Fibroblast of lung (primary cell): ENCODE measurements at regions not wholly inside any gene's neighbourhood (a gene's known extent, or its start where the extent isn't known, plus 50 kb on each side); places are given as distances from the start of the nearest gene placed in this dataset.

Source experiments
- DNase-seq, 2 donors: peaks; one replicate each; pipeline versions ENCODE4 v3.0.0 to v3.0.0-alpha.2; 2010; ENCODE audit warnings: low read depth in 2 of 2
- H2AFZ ChIP-seq: 2 replicates; pipeline ENCODE4 v1.5.1; 2012; ENCODE audit warnings: low read length, control low read depth, inconsistent platforms
- H3K27ac ChIP-seq: 2 replicates; pipeline ENCODE4 v1.5.1; 2011; ENCODE audit warnings: low read length, control low read depth; ENCODE audit not compliant: insufficient read depth
- H3K27me3 ChIP-seq: 2 replicates; pipeline ENCODE4 v1.5.1; 2011; ENCODE audit warnings: mild to moderate bottlenecking, low read length; ENCODE audit not compliant: control insufficient read depth, insufficient read depth
- H3K36me3 ChIP-seq: 2 replicates; pipeline ENCODE4 v1.5.1; 2011; ENCODE audit warnings: low read length; ENCODE audit not compliant: control insufficient read depth, insufficient read depth
- H3K4me1 ChIP-seq: 2 replicates; pipeline ENCODE4 v1.5.1; 2011; ENCODE audit warnings: low read length; ENCODE audit not compliant: control insufficient read depth, insufficient read depth; ENCODE audit errors: extremely low read depth
- H3K4me2 ChIP-seq: 2 replicates; pipeline ENCODE4 v1.5.1; 2011; ENCODE audit warnings: low read length, control low read depth; ENCODE audit not compliant: insufficient read depth; ENCODE audit errors: extremely low read depth
- H3K4me3 ChIP-seq, 4 experiments: fragments of 200-600 bp in 1 of 4; sonication (generic) in 1 of 4; replicated peaks in 1 of 4; 2 replicates each; pipeline ENCODE4 v1.5.1; 2011 to 2016; ENCODE audit warnings: low read length in 4 of 4, low read depth in 3 of 4, mild to moderate bottlenecking in 3 of 4, control low read depth in 2 of 4, inconsistent platforms in 1 of 4, mixed read lengths in 1 of 4; ENCODE audit not compliant: insufficient read depth in 1 of 4; ENCODE audit errors: control extremely low read depth in 1 of 4
- H3K79me2 ChIP-seq: 2 replicates; pipeline ENCODE4 v1.5.1; 2012; ENCODE audit warnings: mild to moderate bottlenecking, low read length, inconsistent platforms; ENCODE audit not compliant: control insufficient read depth, insufficient read depth
- H3K9ac ChIP-seq: 2 replicates; pipeline ENCODE4 v1.5.1; 2011; ENCODE audit warnings: mild to moderate bottlenecking, low read length, control low read depth; ENCODE audit not compliant: insufficient read depth
- H3K9me3 ChIP-seq: 2 replicates; pipeline ENCODE4 v1.5.1; 2012; ENCODE audit warnings: low read depth, low read length; ENCODE audit not compliant: control insufficient read depth, insufficient read depth
- H4K20me1 ChIP-seq: 2 replicates; pipeline ENCODE4 v1.5.1; 2011; ENCODE audit warnings: low read length; ENCODE audit not compliant: control insufficient read depth, insufficient read depth; ENCODE audit errors: extremely low read depth
- EZH2 ChIP-seq: IDR thresholded peaks from 2 replicates; pipeline ENCODE4 v1.5.1; 2012; ENCODE audit warnings: low read length, control low read depth, mild to moderate bottlenecking; ENCODE audit errors: missing control alignments
- TF ChIP-seq, protein P1 (sequence below), 2 donors: IDR thresholded peaks in 1 of 2; conservative IDR thresholded peaks in 1 of 2; 1 replicate in 1 of 2; 2 replicates in 1 of 2; pipeline ENCODE4 v1.5.1; 2011 to 2012; ENCODE audit warnings: low read length in 2 of 2, control low read depth in 1 of 2, inconsistent platforms in 1 of 2, low read depth in 1 of 2, mild to moderate bottlenecking in 1 of 2

DNA sequence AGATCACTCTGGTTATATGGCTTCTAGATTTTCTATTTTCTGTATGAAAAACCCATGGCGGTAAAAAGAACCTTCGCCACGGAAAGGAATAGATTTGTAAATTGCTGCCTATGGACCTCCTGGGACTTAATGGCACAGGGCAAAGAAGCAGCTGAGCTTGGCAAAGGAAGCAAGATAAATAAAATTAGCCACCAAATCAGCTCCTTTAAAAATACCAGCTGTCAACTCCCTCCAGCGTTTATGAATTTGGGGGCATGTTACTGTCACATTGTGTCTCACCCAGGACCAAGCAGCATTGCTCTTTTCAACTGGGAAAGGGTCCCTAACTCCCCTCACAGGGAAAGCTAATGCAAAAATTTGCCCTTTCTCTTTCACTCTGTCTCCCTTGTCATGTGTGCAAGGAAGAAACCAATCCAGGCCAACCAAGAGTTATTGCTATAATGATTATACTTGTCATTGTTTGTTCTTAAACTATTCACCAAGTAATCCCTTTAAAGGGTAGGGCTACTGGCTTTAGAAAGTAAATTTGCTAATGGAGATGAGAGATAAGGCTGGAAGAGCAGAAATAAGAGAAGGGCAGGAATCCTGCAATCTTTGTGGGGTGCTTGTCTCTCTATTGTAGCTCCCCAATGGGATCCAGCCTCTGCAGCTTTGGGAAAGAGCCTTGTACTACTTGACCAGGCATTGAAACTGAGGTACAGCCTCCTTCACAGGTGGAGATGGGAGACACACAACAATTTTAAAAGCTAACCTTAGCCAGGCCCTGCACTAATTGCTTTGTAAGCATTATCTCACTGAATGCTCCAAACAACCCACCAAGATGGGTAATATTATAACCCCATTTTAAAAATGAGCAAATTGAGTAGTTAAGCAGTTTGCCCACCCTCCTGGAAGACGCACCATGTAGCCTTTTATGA, 119.1 kb upstream of the KLF7 start:
- no peaks in the 10 kb centered on the region for H3K4me1 ChIP-seq
- H3K9me3 ChIP-seq = no peaks in the 10 kb centered on the region
- TF ChIP-seq, protein P1, sequence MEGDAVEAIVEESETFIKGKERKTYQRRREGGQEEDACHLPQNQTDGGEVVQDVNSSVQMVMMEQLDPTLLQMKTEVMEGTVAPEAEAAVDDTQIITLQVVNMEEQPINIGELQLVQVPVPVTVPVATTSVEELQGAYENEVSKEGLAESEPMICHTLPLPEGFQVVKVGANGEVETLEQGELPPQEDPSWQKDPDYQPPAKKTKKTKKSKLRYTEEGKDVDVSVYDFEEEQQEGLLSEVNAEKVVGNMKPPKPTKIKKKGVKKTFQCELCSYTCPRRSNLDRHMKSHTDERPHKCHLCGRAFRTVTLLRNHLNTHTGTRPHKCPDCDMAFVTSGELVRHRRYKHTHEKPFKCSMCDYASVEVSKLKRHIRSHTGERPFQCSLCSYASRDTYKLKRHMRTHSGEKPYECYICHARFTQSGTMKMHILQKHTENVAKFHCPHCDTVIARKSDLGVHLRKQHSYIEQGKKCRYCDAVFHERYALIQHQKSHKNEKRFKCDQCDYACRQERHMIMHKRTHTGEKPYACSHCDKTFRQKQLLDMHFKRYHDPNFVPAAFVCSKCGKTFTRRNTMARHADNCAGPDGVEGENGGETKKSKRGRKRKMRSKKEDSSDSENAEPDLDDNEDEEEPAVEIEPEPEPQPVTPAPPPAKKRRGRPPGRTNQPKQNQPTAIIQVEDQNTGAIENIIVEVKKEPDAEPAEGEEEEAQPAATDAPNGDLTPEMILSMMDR (conservative IDR thresholded peaks at IDR 0.05 in 1 of 2, IDR thresholded peaks at IDR 0.05 in 1 of 2; ENCODE audit: low read depth in 1 of 2, low read length in 2 of 2) = no peak
- TF ChIP-seq EZH2 = no peak
- H3K4me3 ChIP-seq = no peak overlapping the region
- no peak overlapping the region for H3K9ac ChIP-seq
- no peak overlapping the region for H2AFZ ChIP-seq
- H3K79me2 ChIP-seq = no peaks in the 10 kb centered on the region
- no peak overlapping the region for H3K4me2 ChIP-seq
- no peaks in the 10 kb centered on the region for H3K27me3 ChIP-seq
- H4K20me1 ChIP-seq = no peaks in the 10 kb centered on the region
- no peaks in the 10 kb centered on the region for H3K36me3 ChIP-seq
- no peak overlapping the region for H3K27ac ChIP-seq
- DNase-seq = no peak

DNA sequence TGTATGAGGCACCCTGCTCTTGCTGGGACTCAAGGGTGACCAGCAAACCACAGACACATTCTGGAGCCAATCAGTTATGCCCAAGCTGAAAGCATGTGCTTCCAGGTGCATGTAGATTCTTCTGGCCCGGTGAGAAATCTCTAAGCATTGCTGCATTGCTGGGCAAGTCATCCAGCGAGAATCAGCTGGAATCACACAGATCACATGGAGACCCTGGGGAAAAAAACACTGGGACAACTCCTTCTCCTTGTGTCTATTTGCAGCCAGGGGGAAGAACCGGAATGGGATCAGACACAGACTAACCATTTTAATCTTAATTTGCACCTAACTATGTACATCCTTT, 119.7 kb upstream of the KLF7 start:
- Histone ChIP-seq H3K4me2 (no peak overlapping the region), H4K20me1 (no peaks in the 10 kb centered on the region), H3K9ac (no peak overlapping the region), H3K4me3 (no peak overlapping the region), H3K36me3 (no peaks in the 10 kb centered on the region), H2AFZ (no peak overlapping the region), H3K27me3 (no peaks in the 10 kb centered on the region), H3K9me3 (no peaks in the 10 kb centered on the region), H3K4me1 (no peaks in the 10 kb centered on the region), H3K79me2 (no peaks in the 10 kb centered on the region), H3K27ac (no peak overlapping the region)
- TF ChIP-seq, protein P1 (conservative IDR thresholded peaks at IDR 0.05 in 1 of 2, IDR thresholded peaks at IDR 0.05 in 1 of 2; ENCODE audit: low read depth in 1 of 2, low read length in 2 of 2) = no peak
- no peak for TF ChIP-seq EZH2
- peak in 1 of 2 donors; percentile 11 for DNase-seq

DNA sequence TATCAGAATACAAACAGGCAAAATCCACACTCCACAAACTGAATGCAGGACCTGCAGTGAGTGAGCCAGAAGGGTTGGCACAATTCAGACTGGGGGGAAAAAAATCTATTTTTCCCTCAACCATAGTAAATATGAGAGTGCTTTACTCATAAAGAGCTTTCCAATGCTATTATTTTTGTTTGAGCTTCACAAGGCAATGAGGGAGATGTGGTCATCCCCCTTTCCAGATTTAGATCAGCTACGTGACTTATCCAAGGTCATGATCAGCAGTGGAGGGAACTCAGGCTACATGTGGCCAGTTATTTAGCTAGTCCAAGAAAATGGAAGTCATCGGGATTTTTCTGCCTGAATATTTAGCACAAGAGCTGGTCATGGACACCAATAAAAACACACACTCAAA, 120.4 kb upstream of the KLF7 start:
- Histone ChIP-seq H3K9me3 (no peaks in the 10 kb centered on the region), H3K27me3 (no peaks in the 10 kb centered on the region), H3K27ac (no peak overlapping the region), H3K4me2 (no peak overlapping the region), H2AFZ (no peak overlapping the region), H3K4me3 (no peak overlapping the region), H3K4me1 (no peaks in the 10 kb centered on the region), H3K36me3 (no peaks in the 10 kb centered on the region), H4K20me1 (no peaks in the 10 kb centered on the region), H3K9ac (no peak overlapping the region), H3K79me2 (no peaks in the 10 kb centered on the region)
- no peak for DNase-seq
- TF ChIP-seq EZH2 = no peak
- TF ChIP-seq, protein P1 (conservative IDR thresholded peaks at IDR 0.05 in 1 of 2, IDR thresholded peaks at IDR 0.05 in 1 of 2; ENCODE audit: low read depth in 1 of 2, low read length in 2 of 2) = no peak
